Mucosa of descending colon (tissue), 3 donors: ENCODE measurements at regions not wholly inside any gene's neighbourhood (a gene's known extent, or its start where the extent isn't known, plus 50 kb on each side); places are given as distances from the start of the nearest gene placed in this dataset.

Experiments used
- ATAC-seq: fragments of 200-7000 bp; cut with Tn5 transposase; one replicate; pipeline ENCODE4 v1.9.1; 2020; ENCODE audit warnings: mild to moderate bottlenecking, moderate library complexity
- DNase-seq, 3 donors: peaks; one replicate each; pipeline ENCODE4 v3.0.0-alpha.2; 2020
- H3K36me3 ChIP-seq: fragments of 200-600 bp; one replicate; pipeline ENCODE4 v1.8.0; 2021; ENCODE audit warnings: low read depth, mild to moderate bottlenecking
- H3K4me1 ChIP-seq: fragments of 200-600 bp; one replicate; pipeline ENCODE4 v1.8.0; 2021; ENCODE audit warnings: low read depth, mild to moderate bottlenecking
- H3K4me3 ChIP-seq: fragments of 200-600 bp; one replicate; pipeline ENCODE4 v1.8.0; 2021; ENCODE audit warnings: mild to moderate bottlenecking
- H3K9me3 ChIP-seq: fragments of 200-600 bp; one replicate; pipeline ENCODE4 v1.8.0; 2021; ENCODE audit warnings: mild to moderate bottlenecking
- CTCF ChIP-seq: fragments of 200-600 bp; IDR thresholded peaks from one replicate; pipeline ENCODE4 v1.8.0; 2022; ENCODE audit warnings: antibody characterized with exemption, mild to moderate bottlenecking
- intact Hi-C, 2 donors: fragments of 100-400 bp; cut with DNase I in 1 of 2; cut with micrococcal nuclease in 1 of 2; formaldehyde crosslinking; loops; one replicate each; pipeline versions ENCODE4 v1.11.0 to v1.11.1; 2022; cut with DNase I, micrococcal nuclease
- donor health status: DM: no; HTN: no; CAD: no; lungs with moderate emphysema.
- donor health status: DM: no; HTN: no; CAD: no.
- donor health status: DM: no; HTN: yes; CAD: no.

- Histone ChIP-seq H3K9me3 (no peaks in the 10 kb centered on the region), H3K4me1 (no peaks in the 10 kb centered on the region), H3K36me3 (no peaks in the 10 kb centered on the region), H3K4me3 (no peak overlapping the region)
- no peak for ATAC-seq
- DNase-seq, result no peak
- TF ChIP-seq CTCF, result no peak
- intact Hi-C loops, result no loop called here
These were observed 150.5 kb downstream of the PTPN20 start for GRCh38 chr10:47061776-47062175.

GRCh38 chr10:47062441-47063200 lies 151.4 kb downstream of the PTPN20 start:
- ATAC-seq, result no peak
- TF ChIP-seq CTCF, result no peak
- no peak overlapping the region for H3K4me3 ChIP-seq
- no peaks in the 10 kb centered on the region for H3K4me1 ChIP-seq
- no peaks in the 10 kb centered on the region for H3K9me3 ChIP-seq
- intact Hi-C loops, result no loop called here
- no peaks in the 10 kb centered on the region for H3K36me3 ChIP-seq
- peak in 1 of 3 donors; percentile 17 for DNase-seq

- intact Hi-C loops, result no loop called here
These were observed 152.6 kb downstream of the PTPN20 start for GRCh38 chr10:47063858-47064257.

GRCh38 chr10:47065903-47066302 lies 154.7 kb downstream of the PTPN20 start:
- no peak for TF ChIP-seq CTCF
- no peak for ATAC-seq
- Histone ChIP-seq H3K9me3 (no peaks in the 10 kb centered on the region), H3K36me3 (no peaks in the 10 kb centered on the region), H3K4me1 (no peaks in the 10 kb centered on the region), H3K4me3 (no peak overlapping the region)
- intact Hi-C loops, result no loop called here
- no peak for DNase-seq

More at GRCh38 chr10:47063858-47064257, 152.6 kb downstream of the PTPN20 start:
- Histone ChIP-seq H3K4me3 (no peak overlapping the region), H3K4me1 (no peaks in the 10 kb centered on the region), H3K36me3 (no peaks in the 10 kb centered on the region), H3K9me3 (no peaks in the 10 kb centered on the region)
- TF ChIP-seq CTCF, result no peak
- DNase-seq, result no peak
- ATAC-seq, result no peak

GRCh38 chr10:47067949-47068940 lies 157.0 kb downstream of the PTPN20 start:
- no peak for TF ChIP-seq CTCF
- DNase-seq (no peak), ATAC-seq (no peak)
- no peaks in the 10 kb centered on the region for H3K36me3 ChIP-seq
- no peaks in the 10 kb centered on the region for H3K9me3 ChIP-seq
- intact Hi-C loops, result no loop called here
- no peak overlapping the region for H3K4me3 ChIP-seq
- no peaks in the 10 kb centered on the region for H3K4me1 ChIP-seq
